T-helper 2 cell treated with Interferon-gamma antibody and Interleukin-4, amounts not matched to agents 5 μg/mL and 100 μg/mL, for 36 hours (primary cell): ENCODE measurements at regions not wholly inside any gene's neighbourhood (a gene's known extent, or its start where the extent isn't known, plus 50 kb on each side); places are given as distances from the start of the nearest gene placed in this dataset.

Experiments
- DNase-seq: peaks from one replicate; pipeline ENCODE4 v3.0.0; 2021; ENCODE audit warnings: low spot score
- H3K27ac Mint-ChIP-seq: one replicate; pipeline ENCODE4 v1.8.0; 2021; ENCODE audit warnings: mild to moderate bottlenecking, mixed read lengths
- H3K27me3 Mint-ChIP-seq: one replicate; pipeline ENCODE4 v1.8.0; 2021; ENCODE audit warnings: low read depth, mixed read lengths
- H3K36me3 Mint-ChIP-seq: one replicate; pipeline ENCODE4 v1.8.0; 2021; ENCODE audit warnings: low read depth, mixed read lengths
- H3K4me1 Mint-ChIP-seq: one replicate; pipeline ENCODE4 v1.8.0; 2021; ENCODE audit warnings: low read depth, mixed read lengths
- H3K4me3 Mint-ChIP-seq: one replicate; pipeline ENCODE4 v1.8.0; 2022; ENCODE audit warnings: mild to moderate bottlenecking, moderate library complexity, mixed read lengths
- H3K9me3 Mint-ChIP-seq: one replicate; pipeline ENCODE4 v1.8.0; 2021; ENCODE audit warnings: mixed read lengths

GRCh38 chr2:30310371-30310770 is 79.0 kb downstream of the LBH start:
- Mint-ChIP-seq H3K36me3 (peaks cover 2% of the 10 kb centered on the region), H3K27me3 (no peaks in the 10 kb centered on the region), H3K9me3 (peaks cover 8% of the 10 kb centered on the region), H3K27ac (no peak overlapping the region), H3K4me3 (no peak overlapping the region), H3K4me1 (peaks cover 12% of the 10 kb centered on the region)
- DNase-seq: no peak

- Mint-ChIP-seq H3K4me1 (peaks cover 17% of the 10 kb centered on the region), H3K4me3 (no peak overlapping the region), H3K9me3 (peaks cover 8% of the 10 kb centered on the region), H3K36me3 (peaks cover 2% of the 10 kb centered on the region), H3K27me3 (no peaks in the 10 kb centered on the region), H3K27ac (no peak overlapping the region)
- DNase-seq: no peak
These were observed 79.6 kb downstream of the LBH start for GRCh38 chr2:30310955-30311354.

GRCh38 chr2:30311711-30312110 is 80.4 kb downstream of the LBH start:
- H3K9me3 Mint-ChIP-seq: peaks cover 8% of the 10 kb centered on the region
- H3K4me3 Mint-ChIP-seq: no peak overlapping the region
- no peak for DNase-seq
- H3K4me1 Mint-ChIP-seq: peaks cover 21% of the 10 kb centered on the region
- H3K27ac Mint-ChIP-seq: no peak overlapping the region
- no peaks in the 10 kb centered on the region for H3K27me3 Mint-ChIP-seq
- peaks cover 2% of the 10 kb centered on the region for H3K36me3 Mint-ChIP-seq

DNA sequence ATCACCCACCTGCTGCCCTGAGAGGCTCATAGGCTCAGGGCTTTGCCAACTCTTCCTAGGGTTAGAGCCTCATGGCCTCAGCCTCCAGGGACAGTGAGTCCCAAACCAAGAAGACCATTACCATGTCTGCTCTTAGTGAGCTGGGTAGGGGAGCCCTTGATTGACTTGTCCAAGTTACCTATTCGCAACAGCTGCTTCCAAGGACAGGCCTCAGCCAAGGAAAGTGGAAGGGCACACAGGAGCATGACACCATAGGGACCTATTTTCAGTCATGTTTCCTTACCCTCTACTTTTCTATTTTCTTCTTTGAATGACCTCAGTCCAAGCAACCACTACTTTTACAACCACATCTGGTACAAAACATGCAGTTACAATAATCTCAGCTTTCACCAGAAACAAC is 81.6 kb downstream of the LBH start:
- no peaks in the 10 kb centered on the region for H3K27me3 Mint-ChIP-seq
- H3K9me3 Mint-ChIP-seq: peaks cover 8% of the 10 kb centered on the region
- H3K27ac Mint-ChIP-seq: no peak overlapping the region
- H3K4me1 Mint-ChIP-seq: peaks cover 21% of the 10 kb centered on the region
- H3K4me3 Mint-ChIP-seq: no peak overlapping the region
- H3K36me3 Mint-ChIP-seq: peaks cover 2% of the 10 kb centered on the region
- no peak for DNase-seq

GRCh38 chr2:30314981-30315380 is 83.6 kb downstream of the LBH start:
- no peak overlapping the region for H3K4me3 Mint-ChIP-seq
- DNase-seq: no peak
- H3K36me3 Mint-ChIP-seq: peaks cover 5% of the 10 kb centered on the region
- H3K9me3 Mint-ChIP-seq: peaks cover 8% of the 10 kb centered on the region
- H3K4me1 Mint-ChIP-seq: peaks cover 21% of the 10 kb centered on the region
- no peak overlapping the region for H3K27ac Mint-ChIP-seq
- no peaks in the 10 kb centered on the region for H3K27me3 Mint-ChIP-seq

- no peak for DNase-seq
- H3K9me3 Mint-ChIP-seq: peaks cover 8% of the 10 kb centered on the region
- peaks cover 21% of the 10 kb centered on the region for H3K4me1 Mint-ChIP-seq
- H3K27me3 Mint-ChIP-seq: no peaks in the 10 kb centered on the region
- H3K27ac Mint-ChIP-seq: peak overlapping the region; percentile 79
- H3K4me3 Mint-ChIP-seq: no peak overlapping the region
- H3K36me3 Mint-ChIP-seq: peaks cover 5% of the 10 kb centered on the region
These were observed 84.2 kb downstream of the LBH start for GRCh38 chr2:30315391-30316063.

- Mint-ChIP-seq H3K4me1 (peaks cover 20% of the 10 kb centered on the region), H3K27me3 (no peaks in the 10 kb centered on the region), H3K4me3 (no peak overlapping the region), H3K9me3 (peaks cover 8% of the 10 kb centered on the region), H3K27ac (no peak overlapping the region), H3K36me3 (peaks cover 5% of the 10 kb centered on the region)
- no peak for DNase-seq
These were observed 85.1 kb downstream of the LBH start for GRCh38 chr2:30316408-30316807.

- Mint-ChIP-seq H3K9me3 (peaks cover 8% of the 10 kb centered on the region), H3K4me3 (no peak overlapping the region), H3K27ac (no peak overlapping the region)
These were observed 87.9 kb downstream of the LBH start for GRCh38 chr2:30318987-30319782.

DNA sequence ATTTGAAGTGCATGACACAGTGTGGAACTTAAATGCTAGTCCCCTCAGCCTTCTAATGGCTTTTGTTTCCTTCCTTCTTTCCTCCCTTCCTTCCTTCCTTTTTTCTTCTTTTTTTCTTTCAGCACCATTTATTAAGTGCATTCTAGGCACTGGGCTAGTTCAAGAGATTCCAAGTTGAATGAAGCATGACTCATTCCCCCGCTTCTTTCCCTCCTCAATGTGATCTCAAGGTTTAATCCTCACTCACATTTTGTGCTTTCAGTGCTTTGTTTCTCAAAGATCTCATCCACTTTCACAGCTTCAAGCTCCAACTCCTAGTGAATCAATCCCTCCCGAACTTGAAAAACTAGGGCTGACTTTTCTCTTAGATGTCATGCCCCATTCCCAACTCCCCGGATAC is 90.1 kb downstream of the LBH start:
- peaks cover 3% of the 10 kb centered on the region for H3K36me3 Mint-ChIP-seq
- no peak overlapping the region for H3K4me3 Mint-ChIP-seq
- DNase-seq: no peak
- no peaks in the 10 kb centered on the region for H3K27me3 Mint-ChIP-seq
- H3K27ac Mint-ChIP-seq: no peak overlapping the region
- H3K9me3 Mint-ChIP-seq: no peaks in the 10 kb centered on the region
- H3K4me1 Mint-ChIP-seq: peaks cover 7% of the 10 kb centered on the region

More at GRCh38 chr2:30318987-30319782, 87.9 kb downstream of the LBH start:
- no peak for DNase-seq
- peaks cover 21% of the 10 kb centered on the region for H3K4me1 Mint-ChIP-seq
- peaks cover 5% of the 10 kb centered on the region for H3K36me3 Mint-ChIP-seq
- H3K27me3 Mint-ChIP-seq: no peaks in the 10 kb centered on the region

GRCh38 chr2:30323499-30323898 is 92.2 kb downstream of the LBH start:
- H3K36me3 Mint-ChIP-seq: peaks cover 3% of the 10 kb centered on the region
- no peak overlapping the region for H3K4me3 Mint-ChIP-seq
- H3K27me3 Mint-ChIP-seq: no peaks in the 10 kb centered on the region
- no peak for DNase-seq
- no peak overlapping the region for H3K27ac Mint-ChIP-seq
- no peaks in the 10 kb centered on the region for H3K9me3 Mint-ChIP-seq
- peaks cover 5% of the 10 kb centered on the region for H3K4me1 Mint-ChIP-seq

DNA sequence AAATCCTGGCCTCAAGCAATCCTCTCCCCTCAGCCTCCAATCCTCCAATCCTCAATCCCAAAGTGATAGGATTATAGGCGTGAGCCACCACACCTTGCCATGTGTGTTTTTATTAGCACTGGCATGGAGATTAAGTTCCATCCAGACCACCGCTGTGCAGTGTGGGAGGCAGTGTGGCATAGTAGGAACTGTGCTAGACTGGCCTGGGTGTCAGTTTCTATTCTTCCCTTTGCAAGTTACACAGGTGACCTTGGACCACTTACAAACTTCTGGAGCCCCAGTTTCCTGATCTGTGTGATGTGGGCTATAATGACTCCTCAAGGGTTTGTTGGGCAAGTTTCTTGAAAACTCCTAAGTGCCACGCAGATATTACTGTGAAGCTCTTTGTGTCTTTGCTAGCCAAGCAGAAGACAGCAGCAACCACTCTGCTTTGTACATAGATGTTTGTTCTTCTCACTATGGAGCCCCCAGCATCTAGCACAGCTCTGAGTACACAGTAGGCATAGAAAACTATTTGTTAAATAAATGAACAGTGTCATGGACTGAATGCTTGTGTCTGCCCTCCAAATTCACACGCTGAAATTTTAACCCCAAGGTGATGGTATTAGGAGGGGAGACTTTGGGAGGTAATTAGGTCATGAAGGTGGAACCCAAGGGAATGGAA is 93.0 kb downstream of the LBH start:
- Mint-ChIP-seq H3K4me3 (no peak overlapping the region), H3K27me3 (no peaks in the 10 kb centered on the region), H3K4me1 (peaks cover 5% of the 10 kb centered on the region), H3K27ac (no peak overlapping the region), H3K36me3 (peaks cover 2% of the 10 kb centered on the region), H3K9me3 (no peaks in the 10 kb centered on the region)
- DNase-seq: no peak

GRCh38 chr2:30325600-30326328 is 94.4 kb downstream of the LBH start:
- Mint-ChIP-seq H3K4me3 (no peak overlapping the region), H3K4me1 (peaks cover 5% of the 10 kb centered on the region), H3K27me3 (no peaks in the 10 kb centered on the region), H3K9me3 (no peaks in the 10 kb centered on the region), H3K27ac (no peak overlapping the region), H3K36me3 (no peaks in the 10 kb centered on the region)
- no peak for DNase-seq

- Mint-ChIP-seq H3K9me3 (no peaks in the 10 kb centered on the region), H3K4me1 (peaks cover 7% of the 10 kb centered on the region), H3K36me3 (no peaks in the 10 kb centered on the region), H3K27me3 (no peaks in the 10 kb centered on the region), H3K4me3 (no peak overlapping the region), H3K27ac (no peak overlapping the region)
- DNase-seq: no peak
These were observed 95.2 kb downstream of the LBH start for GRCh38 chr2:30326497-30326896.

GRCh38 chr2:30331038-30331437 is 99.7 kb downstream of the LBH start:
- no peak for DNase-seq
- H3K27ac Mint-ChIP-seq: no peak overlapping the region
- H3K27me3 Mint-ChIP-seq: no peaks in the 10 kb centered on the region
- peaks cover 38% of the 10 kb centered on the region for H3K4me1 Mint-ChIP-seq
- no peak overlapping the region for H3K4me3 Mint-ChIP-seq
- H3K9me3 Mint-ChIP-seq: no peaks in the 10 kb centered on the region
- no peaks in the 10 kb centered on the region for H3K36me3 Mint-ChIP-seq
